HS-5 (cell line): ENCODE measurements at regions not wholly inside any gene's neighbourhood (a gene's known extent, or its start where the extent isn't known, plus 50 kb on each side); places are given as distances from the start of the nearest gene placed in this dataset.

Experiments used
- DNase-seq: peaks from one replicate; pipeline ENCODE4 v3.0.0-alpha.2; 2012; ENCODE audit warnings: low read depth

DNA sequence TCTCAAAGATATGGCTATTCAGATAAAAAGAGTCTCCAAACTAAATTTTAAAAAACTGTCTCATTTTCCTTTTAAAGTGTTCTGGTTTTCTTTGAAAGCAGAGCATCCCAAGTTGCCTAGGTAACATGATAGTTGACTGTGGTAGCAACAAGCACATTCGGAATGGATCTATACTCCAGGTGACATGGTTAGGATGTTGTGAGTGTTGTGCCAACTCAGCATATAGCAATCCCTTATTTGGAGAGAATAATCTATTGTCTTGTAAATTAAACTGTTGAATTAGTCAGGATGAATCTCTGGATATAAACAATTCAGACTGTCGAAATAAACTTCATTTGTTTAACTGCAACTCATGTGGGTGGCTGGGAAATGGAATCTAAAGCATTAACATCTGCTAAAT is 418.6 kb downstream of the TUSC7 start:
- DNase-seq: no peak

DNA sequence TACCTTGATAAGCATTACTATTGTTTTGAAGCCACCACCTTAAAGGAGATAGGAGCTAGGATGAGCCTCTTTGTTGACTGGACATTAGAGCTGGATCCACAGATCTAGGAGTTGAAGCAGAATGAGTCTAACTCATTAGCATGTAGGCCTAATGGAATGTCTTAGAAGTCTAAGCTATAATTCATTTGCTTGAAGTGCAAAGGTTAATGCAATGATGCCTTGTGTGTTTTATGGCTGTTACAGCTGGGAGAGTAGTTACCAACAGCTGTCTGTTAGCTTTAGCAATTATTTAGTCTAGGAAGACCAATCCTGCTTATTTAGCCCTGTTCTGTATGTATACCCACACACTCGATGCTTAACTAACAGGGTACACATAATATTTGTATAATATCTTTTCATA is 419.3 kb downstream of the TUSC7 start:
- no peak for DNase-seq

DNA sequence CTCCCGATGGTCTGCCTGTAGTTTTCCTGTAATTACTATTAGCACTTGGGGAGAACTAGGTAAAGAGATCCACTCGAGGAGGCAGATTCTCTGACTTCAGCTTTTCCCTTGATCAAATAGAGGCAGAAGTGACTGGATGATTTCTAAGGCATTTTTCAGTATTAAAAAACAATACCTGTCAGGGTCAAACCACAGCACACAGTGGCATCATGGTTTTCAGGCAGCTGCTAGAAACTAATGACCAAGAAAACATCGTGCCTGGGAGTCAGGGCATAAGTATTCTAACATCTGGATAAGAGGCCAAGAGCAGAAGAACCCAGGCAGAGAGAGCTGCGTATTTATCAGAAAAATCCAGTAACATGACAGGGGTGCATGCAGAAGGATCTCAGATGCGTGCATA is 419.9 kb downstream of the TUSC7 start:
- no peak for DNase-seq

GRCh38 chr3:117130222-117130621 is 420.6 kb downstream of the TUSC7 start:
- DNase-seq: no peak

DNA sequence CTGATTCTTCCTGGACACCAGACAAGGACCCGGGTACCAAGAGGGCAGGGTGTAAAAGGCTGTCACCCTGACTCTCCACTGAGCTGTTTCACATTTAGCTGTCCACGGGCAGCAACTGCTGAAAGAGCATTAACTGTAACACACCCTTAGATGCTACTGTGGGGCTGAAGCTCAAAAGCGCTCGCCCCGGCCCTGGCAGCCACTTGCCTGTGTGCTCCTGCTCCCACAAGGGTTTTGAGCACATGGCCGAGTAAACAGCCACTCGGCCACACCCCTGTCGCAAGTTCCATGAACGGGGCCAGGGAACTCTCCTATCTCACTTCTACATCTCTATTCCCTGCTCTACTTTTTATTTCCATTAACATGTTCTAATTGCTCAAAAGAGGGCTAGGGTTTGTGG is 421.7 kb downstream of the TUSC7 start:
- DNase-seq: no peak

- no peak for DNase-seq
Measured at GRCh38 chr3:117133066-117133465, 423.5 kb downstream of the TUSC7 start.

- DNase-seq: no peak
Measured at GRCh38 chr3:117135207-117135606, 425.6 kb downstream of the TUSC7 start.

DNA sequence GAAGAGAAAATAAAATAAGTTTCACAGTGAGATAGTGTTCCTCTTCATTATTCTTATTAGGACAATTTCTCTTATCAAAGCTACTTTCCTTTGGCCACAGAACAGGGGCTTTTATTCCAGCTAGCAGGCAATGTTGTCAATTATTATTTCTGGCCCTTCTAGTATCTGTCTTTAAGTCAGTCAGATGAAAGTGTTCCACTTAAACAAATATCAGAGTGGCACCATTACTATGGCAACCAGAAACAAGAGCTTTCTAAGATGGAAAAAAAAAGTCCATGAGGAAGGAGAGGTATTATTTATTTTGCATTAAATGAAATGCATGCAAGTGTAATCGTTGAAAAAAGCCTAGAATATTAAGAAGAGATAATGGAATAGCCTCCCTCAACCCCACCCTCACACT is 426.4 kb downstream of the TUSC7 start:
- DNase-seq: no peak

DNA sequence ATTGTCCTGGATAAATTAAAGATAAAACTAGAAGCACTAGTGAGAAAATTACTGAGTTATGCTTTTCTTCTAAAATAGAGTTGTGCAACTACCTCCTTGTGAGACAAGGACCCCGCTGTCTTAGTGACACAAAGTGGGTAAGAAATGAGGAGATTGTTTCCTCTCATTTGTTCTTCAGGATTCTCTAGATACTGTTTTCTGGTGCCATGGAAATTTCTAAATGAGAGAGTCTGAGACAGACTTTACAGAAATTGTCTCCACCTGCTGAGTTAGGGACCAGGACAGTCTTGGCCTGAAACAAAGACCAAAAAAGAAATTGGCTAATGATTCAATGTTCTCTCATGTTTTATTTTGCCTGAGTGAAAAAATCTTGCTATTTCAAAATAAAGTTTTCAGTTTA is 427.5 kb downstream of the TUSC7 start:
- DNase-seq: no peak

DNA sequence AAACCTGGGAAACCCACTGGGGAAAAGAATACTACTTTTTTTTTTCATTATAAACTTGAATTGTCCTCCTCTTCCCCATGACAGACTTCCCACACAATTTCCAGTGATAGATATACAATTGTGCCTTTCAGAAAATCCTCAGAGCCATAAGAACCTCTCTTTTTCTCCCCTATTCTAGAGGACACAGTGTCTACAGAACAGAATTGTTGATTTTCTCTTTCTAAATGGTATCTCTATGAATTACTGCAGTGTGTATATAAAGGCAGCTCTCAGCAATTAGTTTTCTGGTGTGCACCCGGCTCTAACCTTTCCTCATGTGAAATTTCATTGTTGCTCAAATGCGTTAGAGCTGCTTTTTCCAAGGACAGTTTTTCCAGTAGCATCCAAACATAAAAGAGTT is 430.1 kb downstream of the TUSC7 start:
- DNase-seq: no peak

DNA sequence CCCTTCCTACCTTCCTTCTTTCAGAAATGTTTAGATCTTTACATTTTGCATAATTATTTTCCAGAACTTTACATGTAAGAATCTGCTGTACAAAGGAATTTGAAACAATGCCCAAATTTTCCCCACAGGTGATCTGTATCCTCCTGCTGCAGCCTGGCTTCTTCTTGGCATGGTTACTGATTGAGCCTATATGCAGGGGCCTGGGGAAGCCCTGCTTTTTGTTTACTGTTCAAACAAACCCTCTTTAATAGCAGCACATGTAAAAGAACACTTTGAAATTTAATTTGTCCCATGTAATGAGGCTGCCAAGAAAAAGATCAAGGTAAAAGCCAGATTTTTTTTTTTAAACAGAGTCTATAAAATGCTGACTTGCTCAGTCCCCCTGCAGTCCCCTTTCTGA is 432.2 kb downstream of the TUSC7 start:
- DNase-seq: no peak

- no peak for DNase-seq
Measured at GRCh38 chr3:117144853-117145252, 435.3 kb downstream of the TUSC7 start.

DNA sequence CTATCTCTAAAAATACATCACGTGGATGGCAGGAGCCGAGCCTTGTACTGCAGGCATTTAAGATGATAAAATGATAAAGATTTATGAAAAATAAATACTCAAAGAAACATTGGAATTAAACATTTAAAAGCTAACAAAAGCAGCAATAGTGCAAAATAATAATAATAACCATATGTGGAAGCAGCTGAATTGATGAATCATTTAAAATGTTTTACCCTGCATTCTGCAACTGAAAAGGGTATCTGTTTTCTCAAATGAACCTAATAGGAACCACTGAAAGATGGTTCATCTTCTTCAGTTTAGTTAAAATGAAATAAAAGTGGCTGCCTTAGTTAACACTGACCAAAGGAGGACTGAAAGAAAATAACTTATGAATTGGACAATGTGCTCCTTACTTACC is 436.1 kb downstream of the TUSC7 start:
- DNase-seq: no peak

DNA sequence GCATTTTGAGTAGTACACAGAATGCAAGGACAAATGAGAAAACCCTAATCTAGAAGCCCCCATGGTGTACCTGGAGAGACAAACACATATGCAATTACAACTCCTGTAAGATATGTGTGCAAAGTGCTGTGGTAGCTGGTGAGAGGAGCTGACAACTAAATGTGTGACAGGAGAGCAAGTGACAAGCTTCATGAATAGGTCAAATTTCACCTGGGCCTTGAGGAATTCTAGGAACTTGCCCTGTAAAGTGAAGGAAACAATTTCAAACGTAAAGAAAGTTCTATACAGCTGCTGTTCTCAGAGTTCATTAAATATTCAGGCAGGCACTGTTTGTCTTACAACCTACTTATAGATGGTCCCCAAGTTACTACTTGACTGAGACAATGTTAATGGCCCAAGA is 437.0 kb downstream of the TUSC7 start:
- no peak for DNase-seq

GRCh38 chr3:117149584-117149983 is 440.0 kb downstream of the TUSC7 start:
- DNase-seq: no peak

DNA sequence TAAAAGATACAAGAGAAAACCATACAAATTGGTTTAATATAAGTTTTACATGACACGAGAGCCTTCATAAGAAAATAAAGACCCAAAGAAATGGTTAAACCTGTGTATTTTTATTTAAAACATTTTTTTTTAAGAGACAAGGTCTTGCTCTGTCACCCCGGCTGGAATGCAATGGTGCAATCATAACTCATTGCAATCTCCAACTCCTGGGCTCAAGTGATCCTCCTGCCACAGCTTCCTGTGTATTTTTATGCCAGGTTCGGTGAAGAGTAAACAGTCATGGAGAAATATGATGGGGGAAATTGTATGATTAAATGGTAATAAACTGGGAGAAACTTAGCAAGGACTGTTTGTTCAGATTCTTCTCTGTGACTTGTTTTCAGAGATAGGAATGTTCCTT is 441.0 kb downstream of the TUSC7 start:
- peak; percentile 6 for DNase-seq

- DNase-seq: no peak
Measured at GRCh38 chr3:117160176-117160575, 450.6 kb downstream of the TUSC7 start.

- no peak for DNase-seq
Measured at GRCh38 chr3:117161816-117162215, 452.2 kb downstream of the TUSC7 start.

- DNase-seq: no peak
Measured at GRCh38 chr3:117165176-117165575, 455.6 kb downstream of the TUSC7 start.

- DNase-seq: no peak
Measured at GRCh38 chr3:117165601-117166051, 456.0 kb downstream of the TUSC7 start.

DNA sequence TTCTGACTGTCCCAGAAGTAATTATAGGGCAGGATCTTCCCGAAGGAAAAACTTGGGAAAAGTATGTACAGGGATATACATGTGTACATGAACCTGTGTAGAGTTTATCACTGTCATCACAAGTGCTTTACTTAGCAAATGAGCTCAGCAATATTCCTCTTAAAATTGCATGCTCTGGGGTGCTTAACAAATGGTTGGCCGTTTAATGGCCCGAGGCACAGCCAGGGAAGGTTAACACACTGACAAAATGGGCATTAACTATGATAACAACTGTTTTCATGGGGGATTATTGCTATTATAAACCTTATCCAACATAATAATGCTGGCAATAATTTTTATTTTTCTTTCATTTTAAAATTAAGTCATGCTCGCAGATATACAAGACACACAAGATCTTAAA is 459.3 kb downstream of the TUSC7 start:
- DNase-seq: no peak

DNA sequence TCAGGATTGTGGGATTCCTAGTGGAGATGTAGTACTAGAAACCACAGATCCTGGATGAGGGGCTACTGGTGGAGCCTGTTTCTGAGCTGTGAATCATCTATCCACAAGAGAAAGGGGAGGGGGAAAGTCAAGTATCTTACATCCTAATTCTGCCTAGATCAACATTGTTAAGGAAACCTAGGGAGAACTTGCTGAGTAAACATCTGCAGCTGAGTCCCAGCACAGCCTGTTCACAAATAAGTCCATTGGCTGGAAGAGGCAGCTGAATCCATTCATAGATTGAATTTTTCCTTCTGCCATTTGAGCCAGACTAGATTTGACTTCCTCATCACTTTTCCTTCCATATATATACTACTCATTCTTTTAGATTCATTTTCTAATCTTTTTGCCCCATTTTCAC is 460.5 kb downstream of the TUSC7 start:
- DNase-seq: no peak

DNA sequence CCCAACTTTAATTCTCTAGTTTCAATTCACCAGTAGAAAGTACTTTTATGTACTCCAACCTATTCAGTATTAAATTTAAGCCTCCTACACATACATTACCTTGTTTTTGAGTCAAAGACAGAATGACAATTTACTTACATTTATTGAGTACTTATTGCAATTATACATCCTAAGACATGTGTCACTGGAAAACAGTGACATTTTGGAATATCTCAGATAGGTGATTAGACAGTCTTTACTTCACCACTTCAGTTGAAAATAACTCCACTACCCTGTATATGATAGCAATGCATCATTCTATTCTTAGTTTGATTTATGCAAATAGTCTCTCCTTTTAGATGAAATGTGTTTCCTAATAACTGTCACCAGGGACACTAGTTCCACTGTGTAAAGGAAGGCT is 461.5 kb downstream of the TUSC7 start:
- no peak for DNase-seq

DNA sequence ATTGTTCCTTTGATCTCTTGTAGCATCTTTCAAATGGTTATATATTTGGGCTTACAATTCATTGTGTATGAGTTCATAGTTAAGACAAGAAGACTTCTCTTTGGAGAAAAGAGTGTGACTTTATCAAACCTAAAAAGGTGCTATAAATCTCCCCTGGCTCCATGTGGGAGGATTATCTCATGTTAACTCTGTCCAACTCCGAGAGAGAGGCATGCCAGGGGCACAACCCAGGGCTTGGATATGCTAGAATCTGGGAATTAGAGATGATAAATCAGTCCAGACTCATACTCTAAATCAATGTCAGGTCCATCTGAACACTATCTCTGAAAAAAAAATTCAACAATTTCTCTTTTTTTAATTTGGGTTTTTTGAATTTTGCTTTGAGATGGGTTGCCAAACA is 462.8 kb downstream of the TUSC7 start:
- no peak for DNase-seq

DNA sequence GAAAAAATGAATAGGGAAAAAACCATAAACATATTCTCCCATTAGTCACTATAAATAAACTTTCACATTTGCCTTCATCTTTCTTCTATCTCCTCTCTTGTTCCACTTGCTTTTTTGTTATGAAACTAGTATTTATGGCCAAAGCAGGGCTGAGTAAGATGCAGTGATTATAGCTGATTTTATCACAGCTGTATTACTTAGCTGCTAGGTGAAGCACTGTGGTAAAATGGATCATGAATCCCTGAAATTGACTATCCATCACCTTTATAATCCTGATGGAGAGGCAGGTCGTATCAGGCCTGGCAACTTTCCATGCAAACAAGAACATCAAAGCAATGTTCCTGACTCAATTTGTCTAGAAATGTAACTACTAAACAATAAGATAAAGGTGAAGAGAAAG is 471.6 kb downstream of the TUSC7 start:
- DNase-seq: no peak
